CD4-positive, alpha-beta T cell (primary cell): ENCODE measurements at regions not wholly inside any gene's neighbourhood (a gene's known extent, or its start where the extent isn't known, plus 50 kb on each side); places are given as distances from the start of the nearest gene placed in this dataset.

Experiments
- ATAC-seq: fragments of 200-7000 bp; cut with Tn5 transposase; one replicate; pipeline ENCODE4 v1.10.0; 2022; ENCODE audit warnings: mild to moderate bottlenecking; ENCODE audit not compliant: poor library complexity
- CTCF ChIA-PET: fragments of 350-600 bp; sonication (Branson Sonifier 250); formaldehyde crosslinking; loops from one replicate; lab custom pipeline; 2021; ENCODE audit warnings: antibody characterized with exemption, inconsistent platforms; lab: Charles Lee
- POLR2A ChIA-PET: fragments of 350-600 bp; sonication (Branson Sonifier 250); formaldehyde crosslinking; loops from one replicate; lab custom pipeline; 2021; ENCODE audit warnings: antibody characterized with exemption, inconsistent platforms; lab: Charles Lee
- DNase-seq, 14 experiments: peaks; one replicate each; pipeline ENCODE4 v3.0.0-alpha.2; 2013 to 2020; ENCODE audit warnings: mixed read lengths in 2 of 14
- H3K27ac ChIP-seq, 2 donors: one replicate each; pipeline versions ENCODE4 v1.5.1 to v1.7.0; 2013; ENCODE audit warnings: low read length in 2 of 2, low read depth in 1 of 2, mild to moderate bottlenecking in 1 of 2
- H3K27me3 ChIP-seq, 2 experiments: 1 replicate in 1 of 2; 2 replicates in 1 of 2; pipeline versions ENCODE4 v1.6.1 to v1.7.0; 2013; ENCODE audit warnings: low read length in 2 of 2, control low read depth in 1 of 2, mild to moderate bottlenecking in 1 of 2, moderate library complexity in 1 of 2; ENCODE audit not compliant: insufficient read depth in 2 of 2, control insufficient read depth in 1 of 2
- H3K36me3 ChIP-seq: one replicate; pipeline ENCODE4 v1.6.1; 2013; ENCODE audit warnings: low read length, control low read depth; ENCODE audit not compliant: insufficient read depth
- H3K4me1 ChIP-seq: one replicate; pipeline ENCODE4 v1.6.1; 2013; ENCODE audit warnings: low read length, control low read depth; ENCODE audit not compliant: insufficient read depth
- H3K4me3 ChIP-seq: one replicate; pipeline ENCODE4 v1.5.1; 2013; ENCODE audit warnings: mild to moderate bottlenecking, low read length, moderate library complexity
- H3K9me3 ChIP-seq, 2 experiments: 1 replicate in 1 of 2; 2 replicates in 1 of 2; pipeline versions ENCODE4 v1.6.1 to v1.7.0; 2013; ENCODE audit warnings: low read length in 2 of 2, mild to moderate bottlenecking in 2 of 2, control low read depth in 1 of 2, moderate library complexity in 1 of 2; ENCODE audit not compliant: control insufficient read depth in 1 of 2, insufficient read depth in 1 of 2
- H3K27ac Mint-ChIP-seq: one replicate; pipeline ENCODE4 v1.8.0; 2020; ENCODE audit warnings: mixed read lengths
- H3K27me3 Mint-ChIP-seq: one replicate; pipeline ENCODE4 v1.8.0; 2021; ENCODE audit warnings: mixed read lengths
- H3K36me3 Mint-ChIP-seq: one replicate; pipeline ENCODE4 v1.8.0; 2021; ENCODE audit warnings: low read depth, mixed read lengths
- H3K4me1 Mint-ChIP-seq: one replicate; pipeline ENCODE4 v1.8.0; 2021; ENCODE audit warnings: low read depth, mixed read lengths
- H3K4me3 Mint-ChIP-seq: one replicate; pipeline ENCODE4 v1.8.0; 2020; ENCODE audit warnings: mild to moderate bottlenecking, mixed read lengths
- H3K9me3 Mint-ChIP-seq: one replicate; pipeline ENCODE4 v1.8.0; 2020; ENCODE audit warnings: mixed read lengths
- intact Hi-C, 2 experiments: fragments of 100-400 bp; cut with DNase I in 1 of 2; cut with micrococcal nuclease in 1 of 2; formaldehyde crosslinking; loops; one replicate each; pipeline versions ENCODE4 v1.15.1 to v1.9.0; 2023 to 2025; cut with DNase I, micrococcal nuclease
- TF ChIP-seq, protein P1 (sequence below): fragments of 200-600 bp; IDR thresholded peaks from one replicate; pipeline ENCODE4 v1.8.0; 2022; ENCODE audit warnings: antibody characterized with exemption, mild to moderate bottlenecking

DNA sequence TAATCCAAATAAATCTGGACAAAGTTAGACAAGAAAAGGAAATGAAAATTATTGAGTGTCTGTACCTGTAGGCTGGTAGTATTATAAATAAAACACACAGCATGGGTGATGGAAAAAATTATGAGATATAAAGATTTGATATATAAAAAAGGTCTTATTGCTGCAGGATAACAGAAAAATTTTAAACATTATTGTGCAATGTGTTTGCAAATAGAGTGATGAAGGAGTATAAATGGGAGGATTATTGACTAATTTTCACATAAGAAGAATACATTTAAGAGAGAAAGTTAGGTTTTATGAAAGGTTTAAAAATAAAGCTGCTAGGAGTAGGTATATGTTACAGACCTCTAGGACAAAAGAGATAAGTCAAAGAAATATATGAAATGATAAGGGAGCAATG, 336.7 kb upstream of the MAN1A1 start:
- Histone ChIP-seq H3K36me3 (no peaks in the 10 kb centered on the region), H3K9me3 (no peaks in the 10 kb centered on the region), H3K4me3 (no peak overlapping the region), H3K27ac (no peak overlapping the region), H3K4me1 (no peaks in the 10 kb centered on the region), H3K27me3 (no peaks in the 10 kb centered on the region)
- intact Hi-C loops, result no loop called here
- ChIA-PET POLR2A (no interaction called here), CTCF (no interaction called here)
- ATAC-seq (no peak), DNase-seq (no peak)
- Mint-ChIP-seq H3K4me3 (no peak overlapping the region), H3K9me3 (no peaks in the 10 kb centered on the region), H3K27ac (no peak overlapping the region), H3K36me3 (no peaks in the 10 kb centered on the region), H3K4me1 (no peaks in the 10 kb centered on the region), H3K27me3 (no peaks in the 10 kb centered on the region)
- TF ChIP-seq, protein P1, sequence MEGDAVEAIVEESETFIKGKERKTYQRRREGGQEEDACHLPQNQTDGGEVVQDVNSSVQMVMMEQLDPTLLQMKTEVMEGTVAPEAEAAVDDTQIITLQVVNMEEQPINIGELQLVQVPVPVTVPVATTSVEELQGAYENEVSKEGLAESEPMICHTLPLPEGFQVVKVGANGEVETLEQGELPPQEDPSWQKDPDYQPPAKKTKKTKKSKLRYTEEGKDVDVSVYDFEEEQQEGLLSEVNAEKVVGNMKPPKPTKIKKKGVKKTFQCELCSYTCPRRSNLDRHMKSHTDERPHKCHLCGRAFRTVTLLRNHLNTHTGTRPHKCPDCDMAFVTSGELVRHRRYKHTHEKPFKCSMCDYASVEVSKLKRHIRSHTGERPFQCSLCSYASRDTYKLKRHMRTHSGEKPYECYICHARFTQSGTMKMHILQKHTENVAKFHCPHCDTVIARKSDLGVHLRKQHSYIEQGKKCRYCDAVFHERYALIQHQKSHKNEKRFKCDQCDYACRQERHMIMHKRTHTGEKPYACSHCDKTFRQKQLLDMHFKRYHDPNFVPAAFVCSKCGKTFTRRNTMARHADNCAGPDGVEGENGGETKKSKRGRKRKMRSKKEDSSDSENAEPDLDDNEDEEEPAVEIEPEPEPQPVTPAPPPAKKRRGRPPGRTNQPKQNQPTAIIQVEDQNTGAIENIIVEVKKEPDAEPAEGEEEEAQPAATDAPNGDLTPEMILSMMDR, result no peak

DNA sequence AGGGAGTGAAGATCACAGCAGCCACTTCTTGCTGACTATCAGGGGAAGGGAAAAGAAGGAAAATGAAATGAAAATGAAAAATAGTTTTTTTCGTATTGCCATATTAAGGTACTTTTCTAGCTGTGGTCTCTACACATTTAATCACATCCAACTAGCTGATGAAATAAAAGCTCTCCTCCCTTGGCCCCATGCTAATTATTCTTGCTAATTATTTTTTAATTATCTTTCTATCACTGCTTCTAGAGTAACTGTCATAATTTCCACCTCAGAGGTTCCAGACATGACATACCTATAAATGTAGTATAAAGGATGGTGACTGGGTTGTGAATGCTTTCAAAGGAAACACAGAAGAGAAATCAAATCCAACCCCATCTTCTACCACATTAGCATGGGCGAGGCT, 334.1 kb upstream of the MAN1A1 start:
- Histone ChIP-seq H3K27me3 (no peaks in the 10 kb centered on the region), H3K4me3 (no peak overlapping the region), H3K9me3 (no peaks in the 10 kb centered on the region), H3K36me3 (no peaks in the 10 kb centered on the region), H3K27ac (no peak overlapping the region), H3K4me1 (no peaks in the 10 kb centered on the region)
- Mint-ChIP-seq H3K9me3 (no peaks in the 10 kb centered on the region), H3K36me3 (no peaks in the 10 kb centered on the region), H3K27me3 (no peaks in the 10 kb centered on the region), H3K4me1 (no peaks in the 10 kb centered on the region), H3K27ac (no peak overlapping the region), H3K4me3 (no peak overlapping the region)
- ChIA-PET POLR2A (no interaction called here), CTCF (interaction anchor here (1.1 kb wide), 1 partner anchor 9 kb away, joined by 3 read pairs; no protein-coding TSS in a partner anchor)
- intact Hi-C loops, result no loop called here
- TF ChIP-seq, protein P1, result no peak
- DNase-seq, result no peak
- no peak for ATAC-seq

DNA sequence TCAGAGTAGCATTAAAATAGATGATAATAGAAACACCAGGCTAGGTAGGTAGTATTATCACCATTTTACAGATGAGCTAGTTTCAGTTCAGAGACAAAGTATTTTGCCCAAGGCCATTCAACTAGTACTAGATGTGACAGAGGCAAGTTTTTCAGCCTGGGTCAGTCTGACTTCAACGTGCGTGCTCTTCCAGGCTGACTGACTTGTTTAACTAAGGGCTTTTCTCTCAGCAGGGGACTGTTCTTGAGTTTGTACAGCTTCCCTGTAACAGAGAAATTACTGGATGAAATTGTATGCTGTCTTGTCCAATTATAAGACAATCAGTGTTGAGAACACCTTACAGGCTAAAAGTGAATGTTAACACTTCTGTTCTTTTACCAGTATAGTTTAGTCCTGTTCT, 333.5 kb upstream of the MAN1A1 start:
- no peaks in the 10 kb centered on the region for H3K27me3 ChIP-seq
- no peaks in the 10 kb centered on the region for H3K4me1 Mint-ChIP-seq
- H3K9me3 Mint-ChIP-seq, result no peaks in the 10 kb centered on the region
- H3K36me3 ChIP-seq, result no peaks in the 10 kb centered on the region
- no peaks in the 10 kb centered on the region for H3K36me3 Mint-ChIP-seq
- ChIA-PET CTCF (interaction anchor here (1.1 kb wide), 1 partner anchor 10 kb away, joined by 3 read pairs; no protein-coding TSS in a partner anchor), POLR2A (no interaction called here)
- DNase-seq (no peak), ATAC-seq (no peak)
- no peaks in the 10 kb centered on the region for H3K4me1 ChIP-seq
- H3K4me3 Mint-ChIP-seq, result no peak overlapping the region
- H3K9me3 ChIP-seq, result no peaks in the 10 kb centered on the region
- TF ChIP-seq, protein P1, result no peak
- H3K27ac ChIP-seq, result no peak overlapping the region
- no peak overlapping the region for H3K4me3 ChIP-seq
- intact Hi-C loops, result no loop called here
- no peak overlapping the region for H3K27ac Mint-ChIP-seq
- H3K27me3 Mint-ChIP-seq, result no peaks in the 10 kb centered on the region
